ENCODE measurements at regions not wholly inside any gene's neighbourhood (a gene's known extent, or its start where the extent isn't known, plus 50 kb on each side); places are given as distances from the start of the nearest gene placed in this dataset.

GRCh38 chr19:31693131-31693932 lies 344.1 kb upstream of the TSHZ3 start:
- TF ChIP-seq CTCF (IDR thresholded peaks at IDR 0.05; ENCODE audit: low read depth, low read length, poor library complexity, severe bottlenecking) (no peak), EZH2phosphoT487 (IDR thresholded peaks at IDR 0.05; ENCODE audit: borderline replicate concordance, low read length) (no peak)
